ENCODE measurements at regions not wholly inside any gene's neighbourhood (a gene's known extent, or its start where the extent isn't known, plus 50 kb on each side); places are given as distances from the start of the nearest gene placed in this dataset.
A peak's percentile ranks its signal among the peaks of the same experiment; 100 is the strongest.
"Not testable (repeated sequence)": the region's sequence is repeated elsewhere in the genome, so short reads cannot be mapped to it uniquely, and the experiment has no call there.

DNA sequence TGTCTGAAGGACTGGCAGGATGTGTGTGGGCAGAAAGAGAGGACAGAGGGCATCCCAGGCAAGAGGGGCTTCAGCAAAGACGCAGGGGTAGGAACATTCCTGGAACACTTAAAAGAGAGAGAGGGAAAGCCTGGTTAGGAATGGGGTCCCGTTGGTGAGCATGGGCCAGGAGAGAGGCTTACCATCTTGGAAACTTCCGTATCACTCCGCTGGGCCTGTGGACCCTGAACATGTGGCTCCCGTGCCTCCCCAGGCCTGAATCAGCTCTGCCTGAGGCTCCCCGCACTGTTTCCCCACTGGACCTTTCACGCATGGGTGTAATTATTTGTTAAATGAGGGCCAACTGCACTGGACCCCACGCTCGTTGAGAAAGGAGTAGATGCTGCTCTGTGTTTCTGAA, 191.1 kb upstream of the GLI2 start:
- CTCF ChIA-PET, result no interaction called here
- H3K9me3 Mint-ChIP-seq, result no peaks in the 10 kb centered on the region
- H3K4me1 Mint-ChIP-seq, result no peaks in the 10 kb centered on the region
- H3K27me3 Mint-ChIP-seq, result peaks cover 16% of the 10 kb centered on the region
- no peaks in the 10 kb centered on the region for H3K36me3 Mint-ChIP-seq
- H3K27ac Mint-ChIP-seq, result no peak overlapping the region
- DNase-seq, result no peak
- no peak overlapping the region for H3K4me3 Mint-ChIP-seq

DNA sequence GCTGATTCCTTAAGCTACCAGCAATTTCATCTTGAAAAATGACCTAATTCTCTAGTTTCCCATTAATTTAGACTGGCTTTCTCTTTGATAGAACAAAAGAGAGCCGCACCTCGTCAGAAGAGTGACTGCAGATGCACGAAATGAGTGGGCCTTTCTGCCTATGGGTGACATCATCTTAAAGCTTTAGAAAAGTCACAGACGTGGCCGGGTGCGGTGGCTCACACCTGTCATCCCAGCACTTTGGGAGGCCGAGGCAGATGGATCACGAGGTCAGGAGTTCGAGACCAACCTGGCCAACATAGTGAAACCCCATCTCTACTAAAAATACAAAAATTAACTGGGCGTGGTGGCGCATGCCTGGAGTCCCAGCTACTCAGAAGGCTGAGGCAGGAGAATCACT, 190.7 kb upstream of the GLI2 start:
- H3K4me1 Mint-ChIP-seq, H3K27ac Mint-ChIP-seq, CTCF ChIA-PET: not testable (repeated sequence)

DNA sequence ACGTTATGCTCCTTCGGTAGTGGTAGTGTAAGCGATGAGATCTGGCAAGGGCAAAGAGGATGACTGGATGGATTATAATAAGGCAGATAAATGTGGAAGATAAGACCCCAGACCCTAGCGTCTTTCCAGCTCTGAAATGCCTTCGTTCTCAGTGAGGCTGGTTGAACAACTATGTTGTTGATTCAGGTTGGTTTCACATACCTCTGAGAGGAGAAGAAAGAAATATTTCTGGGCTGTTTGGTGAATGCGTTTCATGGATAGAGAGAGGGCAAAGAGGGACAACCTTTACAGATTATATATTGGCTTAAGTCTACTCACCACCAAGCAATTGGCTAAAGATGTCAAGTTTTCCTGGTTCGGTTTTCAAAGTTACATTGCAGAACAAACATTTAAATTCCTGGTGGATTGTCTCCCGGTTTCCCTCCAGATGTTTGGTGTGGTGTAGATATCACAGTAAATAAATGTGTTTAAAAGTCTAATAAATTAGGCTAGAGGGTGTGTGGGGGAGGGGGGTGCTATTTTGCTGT, 190.1 kb upstream of the GLI2 start:
- H3K9me3 Mint-ChIP-seq, result no peaks in the 10 kb centered on the region
- no peak overlapping the region for H3K4me3 Mint-ChIP-seq
- DNase-seq, result no peak
- H3K27me3 Mint-ChIP-seq, result peaks cover 16% of the 10 kb centered on the region
- CTCF ChIA-PET, result no interaction called here
- no peaks in the 10 kb centered on the region for H3K36me3 Mint-ChIP-seq
- no peak overlapping the region for H3K27ac Mint-ChIP-seq
- no peaks in the 10 kb centered on the region for H3K4me1 Mint-ChIP-seq

More for the DNA sequence above, 190.7 kb upstream of the GLI2 start:
- not testable (repeated sequence) for H3K9me3 Mint-ChIP-seq, H3K4me3 Mint-ChIP-seq, H3K36me3 Mint-ChIP-seq, DNase-seq
- H3K27me3 Mint-ChIP-seq, result peaks cover 16% of the 10 kb centered on the region

- Mint-ChIP-seq H3K27me3 (peaks cover 13% of the 10 kb centered on the region), H3K4me3 (no peak overlapping the region), H3K27ac (no peak overlapping the region), H3K36me3 (no peaks in the 10 kb centered on the region), H3K9me3 (no peaks in the 10 kb centered on the region), H3K4me1 (no peaks in the 10 kb centered on the region)
- CTCF ChIA-PET, result no interaction called here
- DNase-seq, result no peak
Observed at GRCh38 chr2:120546048-120546864, 189.4 kb upstream of the GLI2 start.

GRCh38 chr2:120546865-120547390, 188.7 kb upstream of the GLI2 start:
- CTCF ChIA-PET, result interaction anchor here (0.6 kb wide), 1 partner anchor 223 kb away, joined by 4 read pairs; no protein-coding TSS in a partner anchor
- H3K4me3 Mint-ChIP-seq, result no peak overlapping the region

GRCh38 chr2:120547662-120548061, 188.0 kb upstream of the GLI2 start:
- DNase-seq, result no peak
- CTCF ChIA-PET, result no interaction called here
- no peak overlapping the region for H3K27ac Mint-ChIP-seq
- no peaks in the 10 kb centered on the region for H3K4me1 Mint-ChIP-seq
- no peaks in the 10 kb centered on the region for H3K36me3 Mint-ChIP-seq
- peaks cover 25% of the 10 kb centered on the region for H3K27me3 Mint-ChIP-seq
- H3K9me3 Mint-ChIP-seq, result no peaks in the 10 kb centered on the region
- H3K4me3 Mint-ChIP-seq, result no peak overlapping the region

More at GRCh38 chr2:120546865-120547390, 188.7 kb upstream of the GLI2 start:
- Mint-ChIP-seq H3K27ac (no peak overlapping the region), H3K4me1 (no peaks in the 10 kb centered on the region), H3K36me3 (no peaks in the 10 kb centered on the region), H3K9me3 (no peaks in the 10 kb centered on the region), H3K27me3 (peaks cover 17% of the 10 kb centered on the region)
- no peak for DNase-seq

DNA sequence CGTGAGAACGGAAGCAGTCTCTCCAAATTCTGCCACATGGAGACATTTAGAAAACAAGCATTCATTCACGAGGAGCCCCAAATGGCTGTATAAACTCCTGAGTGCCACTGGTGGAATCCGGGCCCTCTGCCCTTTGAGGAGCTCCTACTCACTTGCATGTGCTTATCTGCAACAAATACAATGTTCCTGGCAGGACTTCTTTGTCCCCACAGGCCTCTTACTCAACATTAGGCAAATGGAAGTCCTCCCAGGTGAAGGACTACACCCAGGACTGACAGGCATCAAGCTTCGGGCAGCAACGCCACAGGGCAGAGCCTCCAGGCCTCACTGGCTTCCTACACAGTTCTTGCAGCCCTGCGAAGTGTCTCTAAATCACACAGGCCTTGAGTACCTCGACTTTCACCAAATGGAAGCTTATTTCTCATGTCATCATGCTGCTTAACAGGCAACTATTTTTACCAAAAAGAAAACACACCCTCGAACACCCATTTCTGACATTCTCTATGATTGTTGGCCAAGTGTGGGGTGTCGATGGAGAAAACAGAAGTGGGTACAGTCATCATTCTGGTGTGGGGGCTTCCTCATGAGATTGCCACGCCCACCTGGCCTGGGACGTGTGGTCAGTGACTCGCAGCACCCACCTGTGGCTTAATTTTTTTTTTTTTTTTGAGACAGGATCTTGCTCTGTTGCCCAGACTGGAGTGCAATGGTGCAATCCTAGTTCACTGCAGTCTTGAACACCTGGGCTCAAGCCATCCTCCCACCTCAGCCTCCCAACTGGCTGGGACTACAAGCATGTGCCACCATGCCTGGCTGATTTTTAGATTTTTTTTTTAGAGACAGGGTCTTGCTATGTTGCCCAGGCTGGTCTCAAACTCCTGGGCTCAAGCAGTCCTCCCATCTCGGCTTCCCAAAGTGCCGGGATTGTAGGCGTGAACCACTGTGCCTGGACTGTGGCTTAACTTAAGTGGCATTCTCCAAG, 186.8 kb upstream of the GLI2 start:
- Mint-ChIP-seq H3K9me3 (no peaks in the 10 kb centered on the region), H3K27ac (no peak overlapping the region), H3K4me1 (no peaks in the 10 kb centered on the region), H3K36me3 (no peaks in the 10 kb centered on the region), H3K4me3 (no peak overlapping the region), H3K27me3 (peaks cover 29% of the 10 kb centered on the region)
- CTCF ChIA-PET, result interaction anchor here (1.2 kb wide), 1 partner anchor 19 kb away, joined by 3 read pairs; no protein-coding TSS in a partner anchor
- DNase-seq, result no peak

DNA sequence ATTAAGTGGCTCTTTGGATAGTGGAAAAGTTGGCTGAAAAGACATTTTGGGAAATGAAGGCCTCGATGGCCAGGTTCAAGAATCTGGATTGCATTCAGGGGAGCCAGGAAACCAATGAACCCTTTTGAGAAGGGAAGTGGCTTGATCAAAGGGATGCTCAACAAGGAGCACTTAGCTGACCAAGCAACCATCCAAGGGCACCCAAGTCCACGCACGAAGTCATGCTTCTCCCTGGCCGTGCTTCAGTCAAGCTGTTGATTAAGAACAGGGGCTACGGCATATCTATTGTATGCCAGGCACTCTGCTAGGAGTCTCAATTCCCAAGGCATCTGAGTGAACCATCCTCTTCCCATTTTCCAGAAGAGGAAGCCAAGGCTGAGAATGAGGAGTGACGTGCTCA, 185.8 kb upstream of the GLI2 start:
- CTCF ChIA-PET, result interaction anchor here (1.2 kb wide), 1 partner anchor 20 kb away, joined by 3 read pairs; no protein-coding TSS in a partner anchor
- Mint-ChIP-seq H3K27ac (no peak overlapping the region), H3K4me1 (no peaks in the 10 kb centered on the region), H3K9me3 (no peaks in the 10 kb centered on the region), H3K36me3 (no peaks in the 10 kb centered on the region), H3K27me3 (peaks cover 33% of the 10 kb centered on the region), H3K4me3 (no peak overlapping the region)
- DNase-seq, result no peak

DNA sequence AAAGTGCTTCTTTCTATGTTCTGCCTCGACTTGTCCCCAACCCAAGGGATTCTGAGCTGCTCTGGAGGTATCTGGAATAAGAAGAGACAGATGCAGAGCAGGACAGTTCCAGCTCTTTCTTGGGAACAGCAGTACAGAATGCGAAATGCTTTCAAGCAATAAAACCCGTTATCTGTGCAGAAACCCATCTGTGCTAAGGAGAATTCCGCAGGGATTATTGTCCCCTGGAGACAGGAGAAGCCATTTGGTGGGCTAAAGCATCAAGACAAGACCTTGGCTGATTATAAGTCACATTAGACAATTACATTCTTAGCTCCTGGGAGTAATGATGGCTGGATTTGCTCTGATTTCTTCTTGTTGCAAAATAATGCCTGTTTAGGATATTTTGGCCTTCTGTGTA, 185.4 kb upstream of the GLI2 start:
- Mint-ChIP-seq H3K4me3 (no peak overlapping the region), H3K36me3 (no peaks in the 10 kb centered on the region), H3K27me3 (peaks cover 37% of the 10 kb centered on the region), H3K4me1 (no peaks in the 10 kb centered on the region), H3K27ac (no peak overlapping the region), H3K9me3 (no peaks in the 10 kb centered on the region)
- CTCF ChIA-PET, result interaction anchor here (1.2 kb wide), 1 partner anchor 20 kb away, joined by 3 read pairs; no protein-coding TSS in a partner anchor
- no peak for DNase-seq

DNA sequence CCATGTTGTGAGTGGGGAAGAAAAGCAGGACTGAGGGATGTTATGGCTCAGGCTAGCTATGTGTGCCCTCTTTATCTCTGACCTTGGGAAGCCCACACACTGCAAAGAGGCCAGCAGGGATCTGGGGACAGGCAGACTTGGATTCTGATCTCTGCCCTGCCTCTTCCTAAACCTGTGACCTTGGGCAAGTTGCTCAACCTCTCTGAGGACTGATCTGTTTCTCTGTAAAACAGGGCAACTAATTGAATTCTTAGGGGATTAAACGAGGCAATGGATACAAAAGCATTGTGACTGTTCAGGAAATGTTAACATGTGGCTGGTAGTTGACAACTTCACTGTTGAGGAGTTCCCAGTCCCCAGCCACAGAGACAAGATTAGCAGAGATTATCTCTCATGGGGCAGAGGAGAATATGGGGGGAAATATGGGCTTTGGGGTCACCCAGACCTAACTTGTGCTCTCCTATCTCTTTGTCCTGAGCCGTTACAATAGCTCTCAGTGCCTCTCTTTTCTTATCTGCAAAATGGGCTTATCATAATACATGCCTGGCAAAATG, 184.7 kb upstream of the GLI2 start:
- Mint-ChIP-seq H3K27me3 (peaks cover 36% of the 10 kb centered on the region), H3K4me1 (no peaks in the 10 kb centered on the region), H3K9me3 (no peaks in the 10 kb centered on the region), H3K36me3 (no peaks in the 10 kb centered on the region), H3K27ac (no peak overlapping the region), H3K4me3 (no peak overlapping the region)
- CTCF ChIA-PET, result interaction anchor here (0.6 kb wide), 1 partner anchor 917 kb away, joined by 4 read pairs; no protein-coding TSS in a partner anchor
- DNase-seq, result no peak

DNA sequence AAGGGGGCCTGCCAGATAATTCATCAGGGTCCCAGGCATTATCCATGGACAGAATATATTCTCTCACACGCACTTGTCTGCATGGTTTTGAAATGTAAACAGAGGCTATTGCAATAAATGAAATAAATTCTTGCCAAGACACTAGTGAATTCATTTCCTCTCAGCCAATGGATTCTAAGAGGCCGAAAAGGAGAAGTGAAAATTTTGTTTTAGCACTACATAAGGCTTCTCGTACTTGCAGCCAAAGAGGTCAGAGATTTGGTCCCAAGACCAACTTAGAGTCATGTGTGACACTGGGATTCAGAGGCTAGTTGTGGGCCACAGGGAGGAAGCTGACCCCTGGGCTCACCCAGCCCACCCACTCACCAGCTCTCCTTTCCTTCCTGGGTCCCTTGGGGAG, 184.1 kb upstream of the GLI2 start:
- Mint-ChIP-seq H3K27me3 (peaks cover 34% of the 10 kb centered on the region), H3K27ac (no peak overlapping the region), H3K9me3 (no peaks in the 10 kb centered on the region), H3K4me1 (no peaks in the 10 kb centered on the region), H3K36me3 (no peaks in the 10 kb centered on the region), H3K4me3 (no peak overlapping the region)
- DNase-seq, result no peak
- CTCF ChIA-PET, result interaction anchor here (0.6 to 1.4 kb wide), 3 partner anchors 10 to 918 kb away, joined by 3 to 4 read pairs (median 3); no protein-coding TSS in a partner anchor

- no peak overlapping the region for H3K4me3 Mint-ChIP-seq
- no peaks in the 10 kb centered on the region for H3K4me1 Mint-ChIP-seq
- peaks cover 34% of the 10 kb centered on the region for H3K27me3 Mint-ChIP-seq
- H3K36me3 Mint-ChIP-seq, result no peaks in the 10 kb centered on the region
- no peak overlapping the region for H3K27ac Mint-ChIP-seq
- CTCF ChIA-PET, result interaction anchor here (0.8 to 1.4 kb wide), 3 partner anchors 9 to 209 kb away, joined by 3 read pairs; no protein-coding TSS in a partner anchor
- H3K9me3 Mint-ChIP-seq, result no peaks in the 10 kb centered on the region
- DNase-seq, result no peak
Observed at GRCh38 chr2:120552079-120552478, 183.6 kb upstream of the GLI2 start.

DNA sequence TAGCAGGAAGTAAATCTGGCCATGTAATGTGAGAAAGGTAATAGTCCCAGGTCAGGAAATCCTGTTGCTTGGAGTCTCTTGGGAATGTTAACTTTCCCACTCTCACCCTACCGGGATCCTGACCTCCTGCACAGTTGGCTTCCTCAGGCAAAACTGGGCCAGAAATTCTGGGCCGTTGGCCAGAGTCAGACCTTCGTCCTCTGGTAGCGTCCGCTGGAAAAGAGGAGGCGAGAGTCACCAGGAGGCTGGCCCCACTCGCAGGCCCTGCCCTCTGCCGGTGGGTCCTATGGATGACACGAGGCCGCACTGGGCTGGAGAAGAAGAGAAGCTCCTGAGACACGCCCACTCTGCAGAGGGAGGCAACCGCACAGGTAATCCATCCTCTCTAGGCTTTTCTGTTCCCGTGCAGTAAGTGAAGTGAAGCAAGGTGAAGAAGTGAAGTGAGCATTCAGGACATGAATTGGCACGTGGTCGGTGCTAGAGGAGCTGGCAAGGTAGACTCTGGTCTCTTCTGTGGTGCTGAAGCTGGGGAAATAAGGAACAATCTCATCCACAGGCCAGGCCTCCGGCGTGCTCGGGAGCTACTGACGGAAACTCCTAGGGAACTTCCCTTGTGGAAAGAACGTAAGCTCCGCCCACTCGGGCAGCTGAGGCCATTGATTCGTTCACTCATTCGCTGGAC, 182.7 kb upstream of the GLI2 start:
- CTCF ChIA-PET, result interaction anchor here (0.7 to 1.4 kb wide), 7 partner anchors 8 to 122 kb away, joined by 3 to 6 read pairs (median 3); no protein-coding TSS in a partner anchor
- Mint-ChIP-seq H3K36me3 (no peaks in the 10 kb centered on the region), H3K9me3 (no peaks in the 10 kb centered on the region), H3K4me3 (no peak overlapping the region), H3K27me3 (peaks cover 34% of the 10 kb centered on the region), H3K4me1 (no peaks in the 10 kb centered on the region), H3K27ac (no peak overlapping the region)
- DNase-seq, result peak; percentile 63
